ENCODE measurements at regions not wholly inside any gene's neighbourhood (a gene's known extent, or its start where the extent isn't known, plus 50 kb on each side); places are given as distances from the start of the nearest gene placed in this dataset.
"Not testable (repeated sequence)": the region's sequence is repeated elsewhere in the genome, so short reads cannot be mapped to it uniquely, and the experiment has no call there.

DNA sequence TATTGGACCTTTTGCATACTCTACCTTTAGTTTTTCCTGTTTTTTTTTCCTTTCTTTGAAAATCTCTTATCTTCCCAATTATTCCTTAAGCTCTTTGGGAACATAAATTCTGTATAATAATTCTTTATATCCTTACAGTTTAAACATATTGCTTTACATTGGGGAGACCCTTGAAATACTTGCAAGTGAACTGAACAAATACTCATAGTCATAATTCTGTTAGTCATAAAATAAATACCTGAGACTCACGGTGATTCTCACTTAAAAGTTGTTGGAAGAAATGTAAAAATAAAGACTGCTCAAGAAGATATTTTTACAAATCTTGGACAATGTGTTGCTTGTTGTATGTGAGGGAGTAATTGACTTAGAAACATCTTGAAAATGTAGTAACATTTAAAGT, 515.2 kb upstream of the POT1 start:
- no peak for DNase-seq

DNA sequence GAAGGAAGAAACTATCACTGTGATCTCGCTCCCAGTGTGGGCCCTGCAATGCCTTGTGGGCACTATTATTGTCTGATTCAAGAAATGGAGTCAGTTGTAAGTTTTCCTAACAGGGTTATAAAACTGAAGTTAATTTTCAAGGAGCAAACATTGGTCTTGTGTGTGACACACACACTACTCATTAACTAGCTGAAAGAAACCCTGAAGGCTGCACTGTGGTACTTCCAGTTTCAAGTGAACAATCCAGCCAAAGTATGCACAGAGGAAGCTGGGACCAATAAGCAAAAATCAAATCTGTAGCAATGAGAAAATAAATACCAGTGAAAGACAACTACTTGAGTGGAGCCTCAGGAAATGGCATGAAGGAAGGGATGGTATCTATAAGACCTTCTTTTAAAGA, 506.6 kb upstream of the POT1 start:
- no peak for DNase-seq

- DNase-seq, result no peak
Measured at GRCh38 chr7:125431349-125431748, 501.7 kb upstream of the POT1 start.

- DNase-seq, result no peak
Measured at GRCh38 chr7:125430013-125430412, 500.4 kb upstream of the POT1 start.

DNA sequence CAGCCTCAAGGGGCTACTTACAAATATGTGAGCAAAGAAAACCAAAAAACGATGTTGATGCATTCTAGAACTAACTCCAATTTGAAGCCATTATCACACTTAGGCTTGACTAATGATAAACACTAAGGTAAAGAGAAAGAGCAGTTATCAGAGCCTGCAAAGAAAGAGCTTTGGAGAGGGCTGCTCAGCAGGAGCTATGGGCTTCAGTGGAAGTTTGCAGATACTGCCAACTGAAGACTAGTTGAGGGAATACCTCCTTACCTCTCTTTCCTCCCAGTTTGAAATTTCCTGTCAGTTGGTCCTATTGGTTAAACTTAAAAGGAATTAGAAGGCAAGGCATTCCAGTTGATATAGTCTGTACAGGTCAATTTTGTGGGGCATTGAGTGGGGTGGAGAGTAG, 498.1 kb upstream of the POT1 start:
- DNase-seq, result peak; percentile 26

- DNase-seq, result no peak
Measured at GRCh38 chr7:125425506-125425905, 495.9 kb upstream of the POT1 start.

- DNase-seq, result no peak
Measured at GRCh38 chr7:125424721-125425120, 495.1 kb upstream of the POT1 start.

GRCh38 chr7:125423458-125424155, 494.0 kb upstream of the POT1 start:
- no peak for DNase-seq

DNA sequence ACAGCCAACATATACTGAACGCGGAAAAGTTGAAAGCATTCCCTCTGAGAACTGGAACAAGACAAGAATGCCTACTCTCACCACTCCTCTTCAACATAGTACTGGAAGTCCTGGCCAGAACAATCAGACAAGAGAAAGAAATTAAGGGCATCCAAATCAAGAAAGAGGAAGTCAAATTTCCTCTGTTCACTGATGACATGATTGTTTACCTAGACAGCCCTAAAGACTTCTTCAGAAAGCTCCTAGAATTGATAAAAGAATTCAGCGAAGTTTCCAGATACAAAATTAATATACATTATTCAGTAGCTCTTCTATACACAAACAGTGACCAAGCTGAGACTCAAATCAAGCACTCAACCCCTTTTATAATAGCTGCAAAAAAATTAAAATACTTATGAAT, 491.8 kb upstream of the POT1 start:
- DNase-seq, result not testable (repeated sequence)

DNA sequence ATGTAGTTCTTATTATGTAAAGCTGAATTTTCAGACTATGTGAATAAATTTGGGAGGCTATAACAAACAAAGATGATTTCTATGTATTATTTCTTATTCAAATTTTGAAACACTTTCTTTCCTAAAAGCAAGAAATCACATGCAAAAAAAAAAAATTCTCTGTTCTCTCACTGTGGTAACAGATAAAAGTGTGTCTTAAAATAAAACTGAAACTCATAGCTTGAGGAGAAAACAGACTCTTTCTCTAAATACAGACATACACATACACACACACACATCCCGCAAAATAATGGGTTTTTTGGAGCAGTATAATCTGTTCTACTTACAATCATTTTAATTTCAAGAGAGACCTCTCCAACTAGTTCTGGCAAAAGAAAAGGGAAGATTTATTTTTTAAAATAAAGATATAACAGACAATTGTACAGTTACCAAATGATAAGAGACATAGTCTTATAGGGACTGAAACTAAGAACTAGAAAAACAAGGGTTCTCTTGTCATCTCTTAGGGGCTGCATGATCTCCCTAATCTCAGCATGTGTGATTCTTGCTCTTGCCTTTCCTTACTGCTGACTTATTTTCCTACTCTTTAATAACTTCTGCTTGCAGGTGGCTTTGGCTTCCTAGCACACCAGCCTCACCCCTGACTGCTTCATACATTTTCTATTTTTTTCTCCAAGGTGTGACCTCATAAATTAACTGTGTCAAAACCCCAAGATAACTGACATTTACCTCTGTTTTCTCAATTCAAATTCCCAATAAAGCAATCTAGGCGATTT, 483.5 kb upstream of the POT1 start:
- no peak for DNase-seq

GRCh38 chr7:125409921-125410320, 480.3 kb upstream of the POT1 start:
- DNase-seq, result no peak

- DNase-seq, result no peak
Measured at GRCh38 chr7:125406111-125406510, 476.5 kb upstream of the POT1 start.

- no peak for DNase-seq
Measured at GRCh38 chr7:125399408-125399807, 469.8 kb upstream of the POT1 start.

DNA sequence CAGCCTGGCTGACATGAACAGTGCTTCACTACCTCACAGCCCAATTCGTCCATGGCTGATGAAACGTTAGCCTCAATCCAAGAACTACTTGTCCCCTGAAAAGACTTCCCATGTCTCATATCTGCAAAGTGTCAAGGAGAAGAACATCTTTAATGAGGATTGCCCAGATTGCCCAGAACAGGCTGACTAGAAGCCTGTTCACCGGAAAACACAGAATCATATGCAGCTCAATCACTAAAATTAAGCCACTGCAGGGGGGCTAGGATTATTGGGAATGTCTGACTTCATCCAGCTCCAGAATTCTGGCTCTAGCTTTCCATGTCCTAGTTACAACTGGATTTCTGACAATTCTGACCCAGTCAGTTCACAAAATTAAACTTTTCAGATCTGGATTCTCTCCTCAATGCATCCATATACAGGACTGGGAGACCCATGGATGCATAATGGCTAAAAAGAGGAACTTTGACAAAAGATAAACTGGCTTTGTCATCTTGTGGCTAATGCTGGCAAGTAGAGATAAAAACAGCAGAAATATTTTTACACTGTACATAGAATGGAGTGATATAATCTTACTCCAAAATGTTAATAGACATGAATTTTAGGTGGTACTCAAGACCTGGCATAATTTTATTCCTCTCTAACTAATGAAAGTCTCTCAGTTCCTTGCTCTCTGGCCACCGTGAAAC, 467.0 kb upstream of the POT1 start:
- DNase-seq, result no peak

GRCh38 chr7:125391921-125392320, 462.3 kb upstream of the POT1 start:
- no peak for DNase-seq

GRCh38 chr7:125390981-125391380, 461.4 kb upstream of the POT1 start:
- no peak for DNase-seq

DNA sequence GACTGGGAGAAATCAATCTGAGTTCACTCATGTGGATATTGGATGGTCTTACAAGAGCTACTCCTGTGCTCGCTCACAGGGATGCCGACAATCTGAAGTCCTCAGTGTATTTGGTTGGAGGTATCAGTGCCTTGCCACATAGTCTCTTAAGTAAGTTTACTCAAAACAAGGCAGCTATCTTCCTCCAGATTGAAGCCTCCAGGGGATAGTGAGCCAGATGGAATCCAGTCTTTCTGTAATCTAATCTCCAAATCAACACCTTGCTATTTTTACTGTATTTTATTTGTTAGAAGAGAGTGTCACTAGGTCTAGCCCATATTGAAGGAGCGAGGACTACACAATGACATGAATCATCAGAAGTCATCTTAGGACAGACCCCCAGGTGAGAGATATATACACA, 456.6 kb upstream of the POT1 start:
- no peak for DNase-seq

DNA sequence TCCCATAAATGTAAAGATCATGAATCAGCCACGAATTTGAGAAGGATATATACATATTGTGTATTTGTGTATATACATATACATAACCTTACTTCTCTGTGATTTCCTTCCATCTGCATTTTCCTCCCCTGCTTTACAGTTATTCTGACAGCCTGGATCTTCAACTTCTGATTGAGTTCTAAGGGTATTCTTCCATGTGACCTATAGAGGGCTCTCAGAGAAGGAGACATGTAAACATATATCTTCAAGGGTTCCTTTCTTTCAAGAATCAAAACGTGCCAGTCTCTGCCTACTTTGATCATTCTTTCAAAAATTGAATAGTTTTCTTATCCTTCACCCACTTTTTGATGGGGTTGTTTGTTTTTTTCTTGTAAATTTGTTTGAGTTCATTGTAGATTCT, 453.7 kb upstream of the POT1 start:
- DNase-seq, result no peak

DNA sequence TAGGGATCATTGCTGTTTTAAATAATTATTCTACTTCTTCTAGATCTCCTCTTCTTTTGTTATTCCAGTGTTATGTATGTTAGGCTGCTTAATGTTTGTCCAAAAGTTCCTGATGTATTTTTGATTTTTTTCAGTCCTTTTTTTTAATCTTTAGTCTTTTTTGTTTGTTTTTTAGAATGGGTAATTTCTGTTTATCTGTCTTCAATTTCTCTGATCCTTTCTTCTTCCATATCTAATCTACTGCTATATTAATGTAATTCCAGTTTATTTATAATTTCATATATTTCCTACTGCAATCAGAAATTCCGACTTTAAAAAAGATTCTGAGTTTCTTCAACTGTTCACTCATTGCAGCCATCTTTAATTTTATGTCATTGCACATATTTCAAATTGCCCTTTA, 452.8 kb upstream of the POT1 start:
- no peak for DNase-seq

DNA sequence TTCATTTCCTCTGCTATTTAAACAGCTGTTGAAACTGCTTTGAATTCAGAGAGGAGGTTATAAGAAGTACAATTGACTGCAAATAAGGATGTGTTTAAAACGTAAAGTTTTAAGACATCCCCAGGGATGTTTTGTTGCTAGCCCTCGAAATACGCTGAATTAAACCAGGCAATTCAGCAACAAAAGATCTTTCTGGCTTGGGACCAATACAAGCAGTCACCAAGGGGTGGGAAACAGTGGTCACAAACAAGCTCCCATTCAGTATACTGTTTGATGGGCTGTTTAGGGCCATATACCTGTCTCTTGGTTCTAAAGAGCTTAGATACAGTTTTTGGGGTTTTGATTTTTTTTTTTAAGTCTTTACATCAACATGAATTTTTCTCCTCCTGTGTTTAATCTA, 446.3 kb upstream of the POT1 start:
- peak; percentile 12 for DNase-seq

DNA sequence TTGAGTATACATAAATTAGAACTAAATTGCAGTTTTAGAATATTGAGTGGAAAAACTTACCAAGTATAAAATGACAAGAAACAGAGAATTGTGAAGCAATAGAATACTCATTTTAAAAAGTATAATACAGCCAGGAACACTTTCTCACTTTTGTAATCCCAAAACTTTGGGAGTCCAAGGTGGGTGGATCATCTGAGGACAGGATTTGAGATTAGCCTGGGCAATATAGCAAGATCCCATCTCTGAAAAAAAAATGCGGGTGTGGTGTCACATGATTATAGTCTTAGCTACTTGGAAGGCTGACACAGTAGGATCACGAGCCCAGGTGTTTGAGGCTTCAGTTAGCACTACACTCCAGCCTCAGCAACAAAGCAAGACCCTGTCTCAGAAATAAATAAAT, 440.9 kb upstream of the POT1 start:
- DNase-seq, result no peak

DNA sequence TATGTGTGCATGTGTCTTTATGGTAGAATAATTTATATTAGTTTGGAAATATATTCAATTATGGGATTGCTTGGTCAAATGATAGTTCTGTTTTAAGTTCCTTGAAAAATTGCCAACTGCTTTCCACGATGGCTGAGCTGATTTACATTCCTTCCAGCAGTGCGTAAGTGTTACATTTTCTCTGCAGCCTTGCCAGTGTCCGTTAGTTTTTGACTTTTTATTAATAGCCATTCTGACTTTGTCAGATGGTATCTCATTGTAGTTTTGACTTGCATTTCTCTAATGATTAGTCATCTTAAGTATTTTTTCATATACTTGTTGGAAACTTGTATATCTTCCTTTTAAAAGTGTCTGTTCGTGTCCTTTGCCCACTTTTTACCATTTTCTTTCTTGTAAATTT, 434.2 kb upstream of the POT1 start:
- DNase-seq, result no peak

DNA sequence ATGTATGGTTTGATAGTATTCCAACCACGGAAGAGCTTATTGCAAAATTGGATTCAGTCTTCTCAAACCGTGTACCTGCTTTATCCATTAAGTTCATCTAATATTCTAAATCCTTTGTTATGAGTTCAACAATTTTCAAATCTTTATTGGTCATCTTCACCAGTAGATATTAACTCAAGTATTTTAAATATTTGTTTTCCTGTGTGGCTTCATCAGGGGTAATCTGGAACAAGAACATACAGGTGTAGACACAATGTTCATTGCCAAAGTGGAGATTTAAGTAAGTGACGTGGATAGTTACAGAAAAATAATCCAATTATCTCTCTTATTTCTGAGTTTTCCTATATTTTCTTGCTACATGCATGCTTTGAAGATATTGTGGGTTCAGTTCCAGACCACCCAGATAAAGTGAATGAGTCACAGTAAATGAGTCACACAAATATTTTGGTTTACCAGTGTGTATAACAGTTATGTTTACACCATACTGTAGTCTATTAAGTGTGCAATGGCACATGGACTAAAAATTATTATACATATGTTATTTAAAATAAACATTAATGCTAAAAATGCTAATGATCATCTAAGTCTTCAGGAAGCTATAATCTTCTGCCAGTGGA, 429.0 kb upstream of the POT1 start:
- DNase-seq, result no peak
